ENCODE measurements at regions not wholly inside any gene's neighbourhood (a gene's known extent, or its start where the extent isn't known, plus 50 kb on each side); places are given as distances from the start of the nearest gene placed in this dataset.
"Not testable (repeated sequence)": the region's sequence is repeated elsewhere in the genome, so short reads cannot be mapped to it uniquely, and the experiment has no call there.

GRCh38 chr18:29730073-29730472, 1312.5 kb downstream of the DSC3 start:
- TF ChIP-seq CTCF (IDR thresholded peaks at IDR 0.05; ENCODE audit: insufficient read depth, low read depth, low read length, missing control alignments), result no peak
- no peak for DNase-seq (ENCODE audit: low read depth)
- H3K4me3 ChIP-seq (ENCODE audit: low read length), result no peak overlapping the region

GRCh38 chr18:29726646-29727045, 1315.9 kb downstream of the DSC3 start:
- no peak for DNase-seq (ENCODE audit: low read depth)
- H3K4me3 ChIP-seq (ENCODE audit: low read length), result no peak overlapping the region
- TF ChIP-seq CTCF (IDR thresholded peaks at IDR 0.05; ENCODE audit: insufficient read depth, low read depth, low read length, missing control alignments), result no peak

- H3K4me3 ChIP-seq (ENCODE audit: low read length); DNase-seq (ENCODE audit: low read depth): not testable (repeated sequence)
Measured at GRCh38 chr18:29723486-29723885, 1319.1 kb downstream of the DSC3 start.

- H3K4me3 ChIP-seq (ENCODE audit: low read length), result not testable (repeated sequence)
Measured at GRCh38 chr18:29715960-29716359, 1326.6 kb downstream of the DSC3 start.

GRCh38 chr18:29712785-29713184, 1329.8 kb downstream of the DSC3 start:
- no peak for TF ChIP-seq CTCF (IDR thresholded peaks at IDR 0.05; ENCODE audit: insufficient read depth, low read depth, low read length, missing control alignments)
- no peak overlapping the region for H3K4me3 ChIP-seq (ENCODE audit: low read length)
- no peak for DNase-seq (ENCODE audit: low read depth)

More at GRCh38 chr18:29715960-29716359, 1326.6 kb downstream of the DSC3 start:
- not testable (repeated sequence) for DNase-seq (ENCODE audit: low read depth)

GRCh38 chr18:29711932-29712331, 1330.6 kb downstream of the DSC3 start:
- H3K4me3 ChIP-seq (ENCODE audit: low read length), result no peak overlapping the region
- no peak for DNase-seq (ENCODE audit: low read depth)
- TF ChIP-seq CTCF (IDR thresholded peaks at IDR 0.05; ENCODE audit: insufficient read depth, low read depth, low read length, missing control alignments), result no peak

GRCh38 chr18:29693334-29693733, 1349.2 kb downstream of the DSC3 start:
- H3K4me3 ChIP-seq (ENCODE audit: low read length), result no peak overlapping the region
- no peak for DNase-seq (ENCODE audit: low read depth)
- no peak for TF ChIP-seq CTCF (IDR thresholded peaks at IDR 0.05; ENCODE audit: insufficient read depth, low read depth, low read length, missing control alignments)

GRCh38 chr18:29681578-29681977, 1361.0 kb downstream of the DSC3 start:
- no peak for TF ChIP-seq CTCF (IDR thresholded peaks at IDR 0.05; ENCODE audit: insufficient read depth, low read depth, low read length, missing control alignments)
- DNase-seq (ENCODE audit: low read depth), result no peak

More at GRCh38 chr18:29681578-29681977, 1361.0 kb downstream of the DSC3 start:
- H3K4me3 ChIP-seq (ENCODE audit: low read length), result no peak overlapping the region
